RWPE1 (cell line): ENCODE measurements at regions not wholly inside any gene's neighbourhood (a gene's known extent, or its start where the extent isn't known, plus 50 kb on each side); places are given as distances from the start of the nearest gene placed in this dataset.

Source experiments
- CTCF ChIA-PET: fragments of 350-600 bp; sonication (Branson Sonifier 250); formaldehyde crosslinking; extraction: SDS; loops from one replicate; lab custom pipeline; 2021; lab: Yijun Ruan, JAX
- POLR2A ChIA-PET: fragments of 400-600 bp; formaldehyde crosslinking; extraction: SDS; loops from one replicate; lab custom pipeline; 2020; ENCODE audit warnings: antibody characterized with exemption; ENCODE audit not compliant: low non-redundant PET; lab: Yijun Ruan, JAX
- DNase-seq: peaks from one replicate; pipeline ENCODE4 v3.0.0; 2012; ENCODE audit warnings: low spot score
- H3K27ac ChIP-seq: fragments of 450-650 bp; 2 replicates; pipeline ENCODE4 v1.5.1; 2017
- CTCF ChIP-seq: fragments of 450-650 bp; conservative IDR thresholded peaks from 2 replicates; pipeline ENCODE4 v1.5.1; 2017; ENCODE audit warnings: low read depth, mild to moderate bottlenecking

GRCh38 chr14:81811705-81812269 is 278.1 kb upstream of the SEL1L start:
- ChIA-PET POLR2A (no interaction called here), CTCF (no interaction called here)
- H3K27ac ChIP-seq, result no peak overlapping the region
- TF ChIP-seq CTCF, result no peak
- DNase-seq, result no peak

- POLR2A ChIA-PET, result no interaction called here
- TF ChIP-seq CTCF, result no peak
- no peak overlapping the region for H3K27ac ChIP-seq
- DNase-seq, result no peak
- CTCF ChIA-PET, result no interaction called here
These were observed 284.6 kb upstream of the SEL1L start for GRCh38 chr14:81818271-81818670.

GRCh38 chr14:81819344-81819743 is 285.7 kb upstream of the SEL1L start:
- CTCF ChIA-PET, result interaction anchor here (0.7 kb wide), 1 partner anchor 23 kb away, joined by 4 read pairs; no protein-coding TSS in a partner anchor
- no peak for DNase-seq
- TF ChIP-seq CTCF, result no peak
- H3K27ac ChIP-seq, result no peak overlapping the region
- POLR2A ChIA-PET, result no interaction called here

- no peak for TF ChIP-seq CTCF
- CTCF ChIA-PET, result no interaction called here
- POLR2A ChIA-PET, result no interaction called here
- H3K27ac ChIP-seq, result no peak overlapping the region
- no peak for DNase-seq
These were observed 286.3 kb upstream of the SEL1L start for GRCh38 chr14:81819910-81820309.

GRCh38 chr14:81826081-81826480 is 292.4 kb upstream of the SEL1L start:
- ChIA-PET CTCF (no interaction called here), POLR2A (no interaction called here)
- TF ChIP-seq CTCF, result no peak
- H3K27ac ChIP-seq, result no peak overlapping the region
- no peak for DNase-seq

GRCh38 chr14:81829447-81829846 is 295.8 kb upstream of the SEL1L start:
- TF ChIP-seq CTCF, result no peak
- H3K27ac ChIP-seq, result no peak overlapping the region
- CTCF ChIA-PET, result interaction anchor here (0.7 kb wide), 1 partner anchor 110 kb away, joined by 3 read pairs; no protein-coding TSS in a partner anchor
- DNase-seq, result no peak
- POLR2A ChIA-PET, result no interaction called here
